ENCODE measurements at regions not wholly inside any gene's neighbourhood (a gene's known extent, or its start where the extent isn't known, plus 50 kb on each side); places are given as distances from the start of the nearest gene placed in this dataset.

DNA sequence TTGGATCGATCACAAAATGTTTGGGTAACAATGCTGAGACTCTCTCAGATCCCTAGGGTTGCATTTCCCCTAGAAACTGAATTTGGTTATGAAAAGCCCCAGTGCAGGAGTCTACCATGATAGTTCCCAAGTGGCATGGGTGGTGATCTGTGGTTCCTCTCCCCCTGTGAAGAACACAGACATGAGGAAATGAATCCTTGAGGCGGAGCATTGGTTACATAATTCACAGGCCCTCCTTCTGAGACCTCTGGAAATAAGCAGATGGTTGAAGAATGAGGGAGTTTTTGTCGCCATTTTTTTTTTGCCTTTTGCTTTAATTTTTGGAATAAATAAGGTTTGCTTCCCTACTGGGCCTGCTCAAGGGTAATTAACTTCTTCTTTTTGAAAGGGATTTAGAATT lies 597.0 kb upstream of the RBFOX1 start:
- TF ChIP-seq, protein P1, sequence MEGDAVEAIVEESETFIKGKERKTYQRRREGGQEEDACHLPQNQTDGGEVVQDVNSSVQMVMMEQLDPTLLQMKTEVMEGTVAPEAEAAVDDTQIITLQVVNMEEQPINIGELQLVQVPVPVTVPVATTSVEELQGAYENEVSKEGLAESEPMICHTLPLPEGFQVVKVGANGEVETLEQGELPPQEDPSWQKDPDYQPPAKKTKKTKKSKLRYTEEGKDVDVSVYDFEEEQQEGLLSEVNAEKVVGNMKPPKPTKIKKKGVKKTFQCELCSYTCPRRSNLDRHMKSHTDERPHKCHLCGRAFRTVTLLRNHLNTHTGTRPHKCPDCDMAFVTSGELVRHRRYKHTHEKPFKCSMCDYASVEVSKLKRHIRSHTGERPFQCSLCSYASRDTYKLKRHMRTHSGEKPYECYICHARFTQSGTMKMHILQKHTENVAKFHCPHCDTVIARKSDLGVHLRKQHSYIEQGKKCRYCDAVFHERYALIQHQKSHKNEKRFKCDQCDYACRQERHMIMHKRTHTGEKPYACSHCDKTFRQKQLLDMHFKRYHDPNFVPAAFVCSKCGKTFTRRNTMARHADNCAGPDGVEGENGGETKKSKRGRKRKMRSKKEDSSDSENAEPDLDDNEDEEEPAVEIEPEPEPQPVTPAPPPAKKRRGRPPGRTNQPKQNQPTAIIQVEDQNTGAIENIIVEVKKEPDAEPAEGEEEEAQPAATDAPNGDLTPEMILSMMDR (conservative IDR thresholded peaks at IDR 0.05; ENCODE audit: low read depth, low read length) = no peak
- TF ChIP-seq NFE2L2 (IDR thresholded peaks at IDR 0.05; ENCODE audit: low read depth, low read length) = no peak
- no peak for TF ChIP-seq CEBPB (IDR thresholded peaks at IDR 0.05; ENCODE audit: low read depth, low read length)
- TF ChIP-seq MXI1 (IDR thresholded peaks at IDR 0.05; ENCODE audit: borderline replicate concordance, low read depth, low read length) = no peak
- no peak for TF ChIP-seq POLR2A (IDR thresholded peaks at IDR 0.05; ENCODE audit: low read depth, low read length)
- TF ChIP-seq, protein P2, sequence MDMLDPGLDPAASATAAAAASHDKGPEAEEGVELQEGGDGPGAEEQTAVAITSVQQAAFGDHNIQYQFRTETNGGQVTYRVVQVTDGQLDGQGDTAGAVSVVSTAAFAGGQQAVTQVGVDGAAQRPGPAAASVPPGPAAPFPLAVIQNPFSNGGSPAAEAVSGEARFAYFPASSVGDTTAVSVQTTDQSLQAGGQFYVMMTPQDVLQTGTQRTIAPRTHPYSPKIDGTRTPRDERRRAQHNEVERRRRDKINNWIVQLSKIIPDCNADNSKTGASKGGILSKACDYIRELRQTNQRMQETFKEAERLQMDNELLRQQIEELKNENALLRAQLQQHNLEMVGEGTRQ (IDR thresholded peaks at IDR 0.05; ENCODE audit: low read depth, low read length) = no peak
- TF ChIP-seq, protein P3, sequence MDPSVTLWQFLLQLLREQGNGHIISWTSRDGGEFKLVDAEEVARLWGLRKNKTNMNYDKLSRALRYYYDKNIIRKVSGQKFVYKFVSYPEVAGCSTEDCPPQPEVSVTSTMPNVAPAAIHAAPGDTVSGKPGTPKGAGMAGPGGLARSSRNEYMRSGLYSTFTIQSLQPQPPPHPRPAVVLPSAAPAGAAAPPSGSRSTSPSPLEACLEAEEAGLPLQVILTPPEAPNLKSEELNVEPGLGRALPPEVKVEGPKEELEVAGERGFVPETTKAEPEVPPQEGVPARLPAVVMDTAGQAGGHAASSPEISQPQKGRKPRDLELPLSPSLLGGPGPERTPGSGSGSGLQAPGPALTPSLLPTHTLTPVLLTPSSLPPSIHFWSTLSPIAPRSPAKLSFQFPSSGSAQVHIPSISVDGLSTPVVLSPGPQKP (IDR thresholded peaks at IDR 0.05; ENCODE audit: borderline replicate concordance, low read depth, low read length) = no peak
